ENCODE measurements at regions not wholly inside any gene's neighbourhood (a gene's known extent, or its start where the extent isn't known, plus 50 kb on each side); places are given as distances from the start of the nearest gene placed in this dataset.
"Not testable (repeated sequence)": the region's sequence is repeated elsewhere in the genome, so short reads cannot be mapped to it uniquely, and the experiment has no call there.

- peak; percentile 59 for DNase-seq
Observed at GRCh38 chr15:38073178-38073946, 138.9 kb downstream of the TMCO5A start.

- DNase-seq, result peak; percentile 29
Observed at GRCh38 chr15:38074029-38074428, 139.6 kb downstream of the TMCO5A start.

- peak; percentile 31 for DNase-seq
Observed at GRCh38 chr15:38075466-38075865, 141.0 kb downstream of the TMCO5A start.

GRCh38 chr15:38076786-38077185, 142.3 kb downstream of the TMCO5A start:
- peak; percentile 27 for DNase-seq

GRCh38 chr15:38079236-38079635, 144.8 kb downstream of the TMCO5A start:
- no peak for DNase-seq

GRCh38 chr15:38080651-38081275, 146.3 kb downstream of the TMCO5A start:
- no peak for DNase-seq

- no peak for DNase-seq
Observed at GRCh38 chr15:38084289-38084688, 149.8 kb downstream of the TMCO5A start.

GRCh38 chr15:38085114-38085513, 150.7 kb downstream of the TMCO5A start:
- DNase-seq, result no peak

GRCh38 chr15:38085931-38086568, 151.6 kb downstream of the TMCO5A start:
- DNase-seq, result no peak

GRCh38 chr15:38086611-38087010, 152.2 kb downstream of the TMCO5A start:
- DNase-seq, result no peak

GRCh38 chr15:38088971-38089370, 154.5 kb downstream of the TMCO5A start:
- no peak for DNase-seq

- DNase-seq, result no peak
Observed at GRCh38 chr15:38090223-38090622, 155.8 kb downstream of the TMCO5A start.

GRCh38 chr15:38090678-38091077, 156.2 kb downstream of the TMCO5A start:
- no peak for DNase-seq

- no peak for DNase-seq
Observed at GRCh38 chr15:38091078-38091645, 156.7 kb downstream of the TMCO5A start.

GRCh38 chr15:38093931-38094330, 158.7 kb upstream of the SPRED1 start:
- no peak for DNase-seq

GRCh38 chr15:38102972-38103371, 149.7 kb upstream of the SPRED1 start:
- no peak for DNase-seq

- DNase-seq, result no peak
Observed at GRCh38 chr15:38103564-38103963, 149.1 kb upstream of the SPRED1 start.

GRCh38 chr15:38111070-38111469, 141.6 kb upstream of the SPRED1 start:
- DNase-seq, result no peak

- DNase-seq, result no peak
Observed at GRCh38 chr15:38112406-38112805, 140.2 kb upstream of the SPRED1 start.

- no peak for DNase-seq
Observed at GRCh38 chr15:38115121-38115520, 137.5 kb upstream of the SPRED1 start.

- no peak for DNase-seq
Observed at GRCh38 chr15:38117781-38118180, 134.9 kb upstream of the SPRED1 start.

GRCh38 chr15:38119865-38120264, 132.8 kb upstream of the SPRED1 start:
- not testable (repeated sequence) for DNase-seq

- no peak for DNase-seq
Observed at GRCh38 chr15:38127306-38127771, 125.3 kb upstream of the SPRED1 start.
